ENCODE measurements at regions not wholly inside any gene's neighbourhood (a gene's known extent, or its start where the extent isn't known, plus 50 kb on each side); places are given as distances from the start of the nearest gene placed in this dataset.
"Not testable (repeated sequence)": the region's sequence is repeated elsewhere in the genome, so short reads cannot be mapped to it uniquely, and the experiment has no call there.

DNA sequence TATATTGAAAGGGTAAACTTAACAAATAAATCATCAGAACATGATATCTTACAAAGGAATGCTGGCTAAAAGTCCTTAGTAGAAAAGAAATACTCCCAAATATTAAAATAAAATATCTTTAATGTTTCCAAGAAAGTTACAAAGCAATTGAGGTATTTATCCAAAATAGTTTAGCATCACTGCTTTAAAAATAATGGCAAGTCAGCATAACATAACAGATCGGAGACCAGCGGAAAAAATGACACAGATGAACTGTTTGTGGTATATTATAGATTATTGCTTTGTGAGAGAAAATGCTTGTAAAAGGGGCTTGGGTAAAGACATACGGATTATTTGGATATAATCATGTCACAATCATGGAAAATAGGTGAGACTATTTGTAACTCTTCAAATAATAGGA lies 168.5 kb upstream of the TEX13C start:
- Histone ChIP-seq H3K36me3 (no peaks in the 10 kb centered on the region), H3K9me3 (no peaks in the 10 kb centered on the region), H3K4me3 (ENCODE audit: low read depth, low read length) (no peak overlapping the region), H3K27me3 (no peaks in the 10 kb centered on the region), H3K4me1 (no peaks in the 10 kb centered on the region)
- DNase-seq: no peak
- TF ChIP-seq, protein P1, sequence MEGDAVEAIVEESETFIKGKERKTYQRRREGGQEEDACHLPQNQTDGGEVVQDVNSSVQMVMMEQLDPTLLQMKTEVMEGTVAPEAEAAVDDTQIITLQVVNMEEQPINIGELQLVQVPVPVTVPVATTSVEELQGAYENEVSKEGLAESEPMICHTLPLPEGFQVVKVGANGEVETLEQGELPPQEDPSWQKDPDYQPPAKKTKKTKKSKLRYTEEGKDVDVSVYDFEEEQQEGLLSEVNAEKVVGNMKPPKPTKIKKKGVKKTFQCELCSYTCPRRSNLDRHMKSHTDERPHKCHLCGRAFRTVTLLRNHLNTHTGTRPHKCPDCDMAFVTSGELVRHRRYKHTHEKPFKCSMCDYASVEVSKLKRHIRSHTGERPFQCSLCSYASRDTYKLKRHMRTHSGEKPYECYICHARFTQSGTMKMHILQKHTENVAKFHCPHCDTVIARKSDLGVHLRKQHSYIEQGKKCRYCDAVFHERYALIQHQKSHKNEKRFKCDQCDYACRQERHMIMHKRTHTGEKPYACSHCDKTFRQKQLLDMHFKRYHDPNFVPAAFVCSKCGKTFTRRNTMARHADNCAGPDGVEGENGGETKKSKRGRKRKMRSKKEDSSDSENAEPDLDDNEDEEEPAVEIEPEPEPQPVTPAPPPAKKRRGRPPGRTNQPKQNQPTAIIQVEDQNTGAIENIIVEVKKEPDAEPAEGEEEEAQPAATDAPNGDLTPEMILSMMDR (IDR thresholded peaks at IDR 0.05; ENCODE audit: low read depth, low read length): no peak

DNA sequence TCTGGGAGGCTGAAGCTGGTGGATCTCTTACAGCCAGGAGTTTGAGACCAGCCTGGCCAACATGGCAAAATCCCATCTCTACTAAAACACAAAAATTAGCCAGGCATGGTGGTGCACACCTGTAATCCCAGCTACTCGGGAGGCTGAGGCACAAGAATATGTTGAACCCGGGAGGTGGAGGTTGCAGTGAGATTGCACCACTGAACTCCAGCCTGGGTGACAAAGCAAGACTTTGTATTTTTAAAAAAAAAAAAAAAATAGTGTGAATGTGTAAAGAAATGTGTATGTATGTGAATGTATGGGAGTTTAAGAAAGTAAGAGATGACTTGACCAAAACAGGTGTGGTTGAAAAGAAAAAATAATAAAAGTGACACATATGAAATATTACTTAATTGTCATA lies 167.7 kb upstream of the TEX13C start:
- no peaks in the 10 kb centered on the region for H3K27me3 ChIP-seq
- H3K9me3 ChIP-seq: no peaks in the 10 kb centered on the region
- no peak overlapping the region for H3K4me3 ChIP-seq (ENCODE audit: low read depth, low read length)
- DNase-seq: no peak
- H3K36me3 ChIP-seq: no peaks in the 10 kb centered on the region
- TF ChIP-seq, protein P1 (IDR thresholded peaks at IDR 0.05; ENCODE audit: low read depth, low read length): no peak
- no peaks in the 10 kb centered on the region for H3K4me1 ChIP-seq

DNA sequence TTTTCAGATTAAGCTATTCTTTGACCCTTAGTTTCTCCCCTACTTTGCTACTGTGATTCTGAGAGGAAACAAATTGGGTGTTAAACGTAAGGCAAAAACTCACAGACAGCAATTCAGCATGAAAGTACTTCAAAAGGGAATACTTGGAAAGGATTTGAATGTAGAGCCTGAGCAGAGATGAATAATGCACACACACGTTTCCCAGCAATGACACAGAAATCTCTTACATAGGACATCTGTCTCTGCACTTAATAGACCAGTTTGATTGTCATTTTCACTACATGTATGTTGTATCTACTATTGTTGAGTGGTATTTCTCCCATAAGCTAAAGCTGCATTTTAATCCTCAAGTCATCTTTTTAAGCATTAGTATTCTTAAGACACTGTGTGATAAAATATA lies 166.1 kb upstream of the TEX13C start:
- no peaks in the 10 kb centered on the region for H3K9me3 ChIP-seq
- H3K4me3 ChIP-seq (ENCODE audit: low read depth, low read length): no peak overlapping the region
- TF ChIP-seq, protein P1 (IDR thresholded peaks at IDR 0.05; ENCODE audit: low read depth, low read length): no peak

DNA sequence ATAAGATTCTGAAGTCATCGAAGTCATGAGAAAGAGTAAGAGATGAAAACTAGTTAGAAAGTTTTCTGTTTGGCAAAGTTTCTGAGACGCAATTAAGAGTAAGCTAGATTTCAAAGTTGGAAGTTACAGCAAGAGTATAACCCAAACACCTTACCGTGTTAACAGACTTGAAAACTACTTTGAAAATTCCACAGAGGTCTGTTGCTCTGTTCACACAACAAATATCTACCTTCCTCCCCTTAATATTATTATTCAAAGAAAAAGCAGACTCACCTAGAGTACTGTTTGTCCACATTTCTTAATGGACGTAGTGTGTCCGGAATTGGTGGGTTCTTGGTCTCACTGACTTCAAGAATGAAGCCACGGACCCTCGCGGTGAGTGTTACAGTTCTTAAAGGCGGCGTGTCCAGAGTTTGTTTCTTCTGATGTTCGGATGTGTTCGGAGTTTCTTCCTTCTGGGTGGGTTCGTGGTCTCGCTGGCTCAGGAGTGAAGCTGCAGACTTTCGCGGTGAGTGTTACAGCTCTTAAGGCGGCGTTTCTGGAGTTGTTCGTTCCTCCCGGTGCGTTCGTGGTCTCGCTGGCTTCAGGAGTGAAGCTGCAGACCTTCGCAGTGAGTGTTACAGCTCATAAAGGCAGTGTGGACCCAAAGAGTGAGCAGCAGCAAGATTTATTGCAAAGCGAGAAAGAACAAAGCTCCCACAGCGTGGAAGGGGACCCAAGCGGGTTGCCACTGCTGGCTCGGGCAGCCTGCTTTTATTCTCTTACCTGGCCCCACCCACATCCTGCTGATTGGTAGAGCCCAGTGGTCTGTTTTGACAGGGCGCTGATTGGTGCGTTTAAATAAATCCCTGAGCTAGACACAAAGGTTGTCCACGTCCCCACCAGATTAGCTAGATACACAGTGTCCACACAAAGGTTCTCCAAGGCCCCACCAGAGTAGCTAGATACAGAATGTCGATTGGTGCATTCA lies 165.1 kb upstream of the TEX13C start:
- H3K27me3 ChIP-seq; H3K4me1 ChIP-seq; H3K4me3 ChIP-seq (ENCODE audit: low read depth, low read length); H3K36me3 ChIP-seq; H3K9me3 ChIP-seq; DNase-seq: not testable (repeated sequence)

More for the DNA sequence above, 166.1 kb upstream of the TEX13C start:
- no peaks in the 10 kb centered on the region for H3K27me3 ChIP-seq
- DNase-seq: no peak
- no peaks in the 10 kb centered on the region for H3K36me3 ChIP-seq
- no peaks in the 10 kb centered on the region for H3K4me1 ChIP-seq

DNA sequence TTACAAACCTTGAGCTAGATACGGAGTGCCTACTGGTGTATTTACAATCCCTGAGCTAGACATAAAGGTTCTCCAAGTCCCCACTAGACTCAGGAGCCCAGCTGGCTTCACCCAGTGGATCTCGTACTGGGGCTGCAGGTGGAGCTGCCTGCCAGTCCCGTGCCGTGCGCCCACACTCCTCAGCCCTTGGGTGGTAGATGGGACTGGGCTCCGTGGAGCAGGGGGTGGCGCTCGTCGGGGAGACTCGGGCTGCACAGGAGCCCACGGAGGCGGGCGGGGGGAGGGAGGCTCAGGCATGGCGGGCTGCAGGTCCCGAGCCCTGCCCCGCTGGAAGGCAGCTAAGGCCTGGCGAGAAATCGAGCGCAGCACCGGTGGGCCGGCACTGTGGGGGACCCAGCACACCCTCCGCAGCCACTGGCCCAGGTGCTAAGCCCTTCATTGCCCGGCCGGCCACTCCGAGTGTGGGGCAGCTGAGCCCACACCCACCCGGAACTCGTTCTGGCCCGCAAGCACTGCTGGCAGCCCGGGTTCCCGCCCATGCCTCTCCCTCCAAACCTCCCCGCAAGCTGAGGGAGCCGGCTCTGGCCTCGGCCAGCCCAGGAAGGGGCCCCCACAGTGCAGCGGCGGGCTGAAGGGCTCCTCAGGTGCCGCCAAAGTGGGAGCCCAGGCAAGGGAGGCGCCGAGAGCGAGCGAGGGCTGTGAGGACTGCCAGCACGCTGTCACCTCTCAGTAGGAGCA lies 164.2 kb upstream of the TEX13C start:
- H3K36me3 ChIP-seq; H3K27me3 ChIP-seq; DNase-seq; H3K4me3 ChIP-seq (ENCODE audit: low read depth, low read length); H3K4me1 ChIP-seq; H3K9me3 ChIP-seq: not testable (repeated sequence)

DNA sequence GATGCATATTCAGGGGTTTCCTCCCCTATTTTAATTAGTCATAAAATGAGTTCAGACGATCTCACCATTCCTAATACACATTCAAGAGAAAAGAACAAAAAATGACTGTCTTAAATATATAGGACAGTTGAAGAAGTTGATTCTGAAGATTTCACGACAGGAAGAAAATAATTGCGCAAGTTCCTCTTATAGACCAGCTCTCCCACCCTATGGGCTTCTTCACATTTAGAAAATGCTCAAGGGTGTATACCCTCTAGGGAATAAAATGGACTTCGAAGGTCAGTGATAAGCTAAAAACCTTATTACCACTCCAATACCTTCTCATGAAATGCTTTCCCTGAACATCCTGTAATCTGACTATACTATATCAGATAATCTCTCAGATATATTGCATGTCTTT lies 149.2 kb upstream of the TEX13C start:
- no peaks in the 10 kb centered on the region for H3K36me3 ChIP-seq
- TF ChIP-seq, protein P1 (IDR thresholded peaks at IDR 0.05; ENCODE audit: low read depth, low read length): no peak
- H3K4me1 ChIP-seq: no peaks in the 10 kb centered on the region
- H3K27me3 ChIP-seq: no peaks in the 10 kb centered on the region
- no peak overlapping the region for H3K4me3 ChIP-seq (ENCODE audit: low read depth, low read length)
- H3K9me3 ChIP-seq: no peaks in the 10 kb centered on the region
- no peak for DNase-seq

DNA sequence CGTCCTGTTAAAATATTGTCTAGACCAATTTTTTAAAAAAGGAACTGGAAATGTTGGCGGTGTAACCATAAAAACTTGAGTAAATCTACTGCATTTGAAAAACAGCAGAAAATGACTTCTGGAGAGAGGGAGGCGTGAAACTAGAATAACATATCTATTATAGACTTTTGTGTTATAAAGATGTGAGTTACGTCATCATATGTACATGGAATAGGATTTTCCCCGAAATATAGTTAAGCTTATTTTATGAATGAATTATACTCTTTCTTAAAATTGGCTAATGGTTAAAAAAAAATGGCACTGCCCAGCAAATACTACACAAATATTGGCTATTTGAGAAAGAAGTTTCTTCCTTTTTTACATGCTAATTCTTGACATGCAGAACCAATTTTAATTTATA lies 147.1 kb upstream of the TEX13C start:
- Histone ChIP-seq H3K36me3 (no peaks in the 10 kb centered on the region), H3K9me3 (no peaks in the 10 kb centered on the region), H3K4me1 (no peaks in the 10 kb centered on the region), H3K27me3 (no peaks in the 10 kb centered on the region), H3K4me3 (ENCODE audit: low read depth, low read length) (no peak overlapping the region)
- TF ChIP-seq, protein P1 (IDR thresholded peaks at IDR 0.05; ENCODE audit: low read depth, low read length): no peak
- no peak for DNase-seq

Data from BE2C (cell line).